ENCODE measurements at regions not wholly inside any gene's neighbourhood (a gene's known extent, or its start where the extent isn't known, plus 50 kb on each side); places are given as distances from the start of the nearest gene placed in this dataset.
"Not testable (repeated sequence)": the region's sequence is repeated elsewhere in the genome, so short reads cannot be mapped to it uniquely, and the experiment has no call there.

- no peak overlapping the region for H3K4me3 ChIP-seq (ENCODE audit: low read depth, low read length)
- TF ChIP-seq MYC (IDR thresholded peaks at IDR 0.05; ENCODE audit: low read depth, low read length) (no peak), CTCF (IDR thresholded peaks at IDR 0.05; ENCODE audit: low read depth, low read length) (no peak), MAX (IDR thresholded peaks at IDR 0.05; ENCODE audit: low read depth, low read length) (no peak), POLR2A (IDR thresholded peaks at IDR 0.05; ENCODE audit: extremely low read depth, insufficient read length) (no peak)
- no peak for DNase-seq (ENCODE audit: low read depth)
Measured at GRCh38 chr9:103323699-103324098, 328.6 kb downstream of the CYLC2 start.

- TF ChIP-seq MAX (IDR thresholded peaks at IDR 0.05; ENCODE audit: low read depth, low read length) (no peak), CTCF (IDR thresholded peaks at IDR 0.05; ENCODE audit: low read depth, low read length) (no peak), POLR2A (IDR thresholded peaks at IDR 0.05; ENCODE audit: extremely low read depth, insufficient read length) (no peak), MYC (IDR thresholded peaks at IDR 0.05; ENCODE audit: low read depth, low read length) (no peak)
- H3K4me3 ChIP-seq (ENCODE audit: low read depth, low read length): no peak overlapping the region
- DNase-seq (ENCODE audit: low read depth): no peak
Measured at GRCh38 chr9:103335461-103335860, 340.3 kb downstream of the CYLC2 start.

- H3K4me3 ChIP-seq (ENCODE audit: low read depth, low read length): no peak overlapping the region
- DNase-seq (ENCODE audit: low read depth): no peak
- no peak for TF ChIP-seq CTCF (IDR thresholded peaks at IDR 0.05; ENCODE audit: low read depth, low read length)
- no peak for TF ChIP-seq MYC (IDR thresholded peaks at IDR 0.05; ENCODE audit: low read depth, low read length)
- TF ChIP-seq MAX (IDR thresholded peaks at IDR 0.05; ENCODE audit: low read depth, low read length): no peak
- no peak for TF ChIP-seq POLR2A (IDR thresholded peaks at IDR 0.05; ENCODE audit: extremely low read depth, insufficient read length)
Measured at GRCh38 chr9:103355000-103355399, 359.9 kb downstream of the CYLC2 start.

GRCh38 chr9:103357980-103358379 is 362.8 kb downstream of the CYLC2 start:
- not testable (repeated sequence) for DNase-seq (ENCODE audit: low read depth); H3K4me3 ChIP-seq (ENCODE audit: low read depth, low read length)

- TF ChIP-seq CTCF (IDR thresholded peaks at IDR 0.05; ENCODE audit: low read depth, low read length): no peak
- H3K4me3 ChIP-seq (ENCODE audit: low read depth, low read length): no peak overlapping the region
- no peak for DNase-seq (ENCODE audit: low read depth)
Measured at GRCh38 chr9:103361906-103362305, 366.8 kb downstream of the CYLC2 start.

GRCh38 chr9:103362986-103363385 is 367.9 kb downstream of the CYLC2 start:
- H3K4me3 ChIP-seq (ENCODE audit: low read depth, low read length): no peak overlapping the region
- DNase-seq (ENCODE audit: low read depth): no peak
- no peak for TF ChIP-seq MAX (IDR thresholded peaks at IDR 0.05; ENCODE audit: low read depth, low read length)
- no peak for TF ChIP-seq CTCF (IDR thresholded peaks at IDR 0.05; ENCODE audit: low read depth, low read length)
- no peak for TF ChIP-seq MYC (IDR thresholded peaks at IDR 0.05; ENCODE audit: low read depth, low read length)
- no peak for TF ChIP-seq POLR2A (IDR thresholded peaks at IDR 0.05; ENCODE audit: extremely low read depth, insufficient read length)

Data from NB4 (cell line).